H9 (cell line): ENCODE measurements at regions not wholly inside any gene's neighbourhood (a gene's known extent, or its start where the extent isn't known, plus 50 kb on each side); places are given as distances from the start of the nearest gene placed in this dataset.

Experiments
- DNase-seq: peaks from one replicate; pipeline ENCODE4 v3.0.0-alpha.2; 2017
- H2AFZ ChIP-seq: one replicate; pipeline ENCODE4 v1.6.1; 2013; ENCODE audit warnings: mild to moderate bottlenecking, low read length, control low read depth, moderate library complexity
- H2AK5ac ChIP-seq: 2 replicates; pipeline ENCODE4 v1.6.1; 2013; ENCODE audit warnings: low read length, control low read depth, mixed read lengths; ENCODE audit not compliant: insufficient read length
- H2BK120ac ChIP-seq: one replicate; pipeline ENCODE4 v1.6.1; 2013; ENCODE audit warnings: low read depth, mild to moderate bottlenecking, low read length, control low read depth, inconsistent platforms; ENCODE audit not compliant: poor library complexity, severe bottlenecking
- H2BK12ac ChIP-seq: 2 replicates; pipeline ENCODE4 v1.6.1; 2013; ENCODE audit warnings: low read length, control low read depth, mixed read lengths, low read depth; ENCODE audit not compliant: insufficient read length
- H2BK15ac ChIP-seq: 2 replicates; pipeline ENCODE4 v1.6.1; 2013; ENCODE audit warnings: low read depth, low read length, control low read depth
- H2BK20ac ChIP-seq: one replicate; pipeline ENCODE4 v1.6.1; 2013; ENCODE audit warnings: low read depth, mild to moderate bottlenecking, low read length, control low read depth, inconsistent platforms; ENCODE audit not compliant: poor library complexity, severe bottlenecking
- H2BK5ac ChIP-seq: 2 replicates; pipeline ENCODE4 v1.6.1; 2013; ENCODE audit warnings: low read length, control low read depth, mixed read lengths; ENCODE audit not compliant: insufficient read length
- H3K14ac ChIP-seq: 2 replicates; pipeline ENCODE4 v1.6.1; 2013; ENCODE audit warnings: low read length, control low read depth; ENCODE audit not compliant: insufficient read depth
- H3K18ac ChIP-seq: 2 replicates; pipeline ENCODE4 v1.6.1; 2013; ENCODE audit warnings: low read depth, mild to moderate bottlenecking, mixed read lengths, low read length, control low read depth; ENCODE audit not compliant: insufficient read length
- H3K23ac ChIP-seq: 2 replicates; pipeline ENCODE4 v1.6.1; 2013; ENCODE audit warnings: low read length, control low read depth, mixed read lengths, low read depth; ENCODE audit not compliant: insufficient read length
- H3K23me2 ChIP-seq: 2 replicates; pipeline ENCODE4 v1.6.1; 2013; ENCODE audit warnings: low read depth, mild to moderate bottlenecking, mixed read lengths, low read length, control low read depth; ENCODE audit not compliant: insufficient read length, poor library complexity, severe bottlenecking
- H3K27ac ChIP-seq: 2 replicates; pipeline ENCODE4 v1.5.1; 2013; ENCODE audit warnings: low read length, control low read depth, mixed read lengths, low read depth; ENCODE audit not compliant: insufficient read length
- H3K27me3 ChIP-seq: 2 replicates; pipeline ENCODE4 v1.6.1; 2013; ENCODE audit warnings: low read length, control low read depth, inconsistent platforms; ENCODE audit not compliant: insufficient read depth
- H3K4ac ChIP-seq: 2 replicates; pipeline ENCODE4 v1.6.1; 2013; ENCODE audit warnings: low read depth, mild to moderate bottlenecking, control low read depth, inconsistent platforms, low read length, moderate library complexity
- H3K4me1 ChIP-seq: 2 replicates; pipeline ENCODE4 v1.6.1; 2013; ENCODE audit warnings: low read length, control low read depth, inconsistent platforms; ENCODE audit not compliant: insufficient read depth
- H3K4me2 ChIP-seq: 2 replicates; pipeline ENCODE4 v1.6.1; 2013; ENCODE audit warnings: low read length, control low read depth, mixed read lengths; ENCODE audit not compliant: insufficient read length, insufficient read depth
- H3K56ac ChIP-seq: 2 replicates; pipeline ENCODE4 v1.6.1; 2013; ENCODE audit warnings: low read depth, mild to moderate bottlenecking, mixed read lengths, low read length, control low read depth; ENCODE audit not compliant: insufficient read length
- H3K79me1 ChIP-seq: 2 replicates; pipeline ENCODE4 v1.6.1; 2013; ENCODE audit warnings: low read depth, mild to moderate bottlenecking, moderate library complexity, low read length, control low read depth, inconsistent platforms; ENCODE audit not compliant: insufficient read depth, poor library complexity, severe bottlenecking
- H3K79me2 ChIP-seq: 2 replicates; pipeline ENCODE4 v1.6.1; 2013; ENCODE audit warnings: low read length, control low read depth, inconsistent platforms; ENCODE audit not compliant: insufficient read depth
- H3K9ac ChIP-seq: 2 replicates; pipeline ENCODE4 v1.6.1; 2013; ENCODE audit warnings: low read length, control low read depth, mixed read lengths; ENCODE audit not compliant: insufficient read length; ENCODE audit errors: extremely low read depth
- H3K9me3 ChIP-seq: one replicate; pipeline ENCODE4 v1.6.1; 2013; ENCODE audit warnings: low read depth, low read length, inconsistent platforms; ENCODE audit not compliant: control insufficient read depth
- H3T11ph ChIP-seq: one replicate; pipeline ENCODE4 v1.6.1; 2013; ENCODE audit warnings: mild to moderate bottlenecking, low read length, control low read depth, inconsistent platforms
- H4K20me1 ChIP-seq: one replicate; pipeline ENCODE4 v1.6.1; 2013; ENCODE audit not compliant: control insufficient read depth, insufficient read length, insufficient read depth
- H4K5ac ChIP-seq: 2 replicates; pipeline ENCODE4 v1.6.1; 2013; ENCODE audit warnings: low read depth, mild to moderate bottlenecking, mixed read lengths, low read length, control low read depth; ENCODE audit not compliant: insufficient read length
- H4K8ac ChIP-seq: replicated peaks from 2 replicates; pipeline ENCODE4 v1.6.1; 2013; ENCODE audit warnings: low read length, control low read depth, mixed read lengths, low read depth; ENCODE audit not compliant: insufficient read length
- H4K91ac ChIP-seq: 2 replicates; pipeline ENCODE4 v1.6.1; 2013; ENCODE audit warnings: low read depth, mild to moderate bottlenecking, moderate library complexity, mixed read lengths, low read length, control low read depth; ENCODE audit not compliant: insufficient read length
- H3K27ac Mint-ChIP-seq, 3 experiments: 2 replicates in 2 of 3; 3 replicates in 1 of 3; pipeline ENCODE4 v1.8.0; 2020 to 2021; ENCODE audit warnings: mixed read lengths in 3 of 3, mild to moderate bottlenecking in 1 of 3, moderate library complexity in 1 of 3
- H3K27me3 Mint-ChIP-seq: 2 replicates; pipeline ENCODE4 v1.8.0; 2021; ENCODE audit warnings: low read depth, mild to moderate bottlenecking, moderate library complexity, mixed read lengths
- H3K36me3 Mint-ChIP-seq, 3 experiments: 2 replicates in 2 of 3; 3 replicates in 1 of 3; pipeline ENCODE4 v1.8.0; 2020 to 2021; ENCODE audit warnings: low read depth in 3 of 3, mixed read lengths in 3 of 3; ENCODE audit not compliant: insufficient read depth in 1 of 3
- H3K4me1 Mint-ChIP-seq, 2 experiments: 2 replicates each; pipeline ENCODE4 v1.8.0; 2020; ENCODE audit warnings: mixed read lengths in 2 of 2
- H3K4me3 Mint-ChIP-seq, 2 experiments: 2 replicates in 1 of 2; 3 replicates in 1 of 2; pipeline ENCODE4 v1.8.0; 2020 to 2021; ENCODE audit warnings: mild to moderate bottlenecking in 2 of 2, mixed read lengths in 2 of 2, moderate library complexity in 1 of 2
- H3K9me3 Mint-ChIP-seq, 2 experiments: 2 replicates in 1 of 2; 3 replicates in 1 of 2; pipeline ENCODE4 v1.8.0; 2020; ENCODE audit warnings: mild to moderate bottlenecking in 2 of 2, mixed read lengths in 2 of 2, moderate library complexity in 1 of 2
- CTCF ChIP-seq: fragments of 200-600 bp; sonication (generic); conservative IDR thresholded peaks from 3 replicates; pipeline ENCODE4 v1.8.0; 2021; ENCODE audit warnings: antibody characterized with exemption, mild to moderate bottlenecking
- WGBS: extraction: QIAGEN DNeasy Blood & Tissue Kit; methylation state at CpG from one replicate; pipeline ENCODE4 v1.1.7; 2013; ENCODE audit warnings: missing lambda C conversion rate, low lambda C conversion rate, mixed read lengths; ENCODE audit not compliant: insufficient read length; ENCODE audit errors: extremely low coverage; 5-methylcytosine and 5-hydroxymethylcytosine counted together

GRCh38 chr12:130017591-130018449, 114.0 kb upstream of the TMEM132D start:
- no peak overlapping the region for H2BK15ac ChIP-seq
- no peaks in the 10 kb centered on the region for H4K20me1 ChIP-seq
- H3K9me3 ChIP-seq = no peaks in the 10 kb centered on the region
- peaks cover 5% of the 10 kb centered on the region for H3K23me2 ChIP-seq
- Mint-ChIP-seq H3K27me3 (peaks cover 10% of the 10 kb centered on the region), H3K27ac (no peak overlapping the region), H3K36me3 (no peaks in the 10 kb centered on the region), H3K4me1 (peaks cover 5 to 6% of the 10 kb centered on the region in 2 experiments), H3K9me3 (no peaks in the 10 kb centered on the region), H3K4me3 (no peak overlapping the region)
- peaks cover 3% of the 10 kb centered on the region; the same call in 1 of the 2 replicates for H3K4me1 ChIP-seq
- no peak overlapping the region for H2AFZ ChIP-seq
- no peak overlapping the region for H3K4me2 ChIP-seq
- no peak overlapping the region for H2BK12ac ChIP-seq
- H3K14ac ChIP-seq = no peak overlapping the region
- no peak overlapping the region for H3K4ac ChIP-seq
- H3K27me3 ChIP-seq = no peaks in the 10 kb centered on the region; the same call in 1 of the 2 replicates
- H3K56ac ChIP-seq = no peak overlapping the region
- H3T11ph ChIP-seq = no peak overlapping the region
- TF ChIP-seq CTCF = no peak
- no peak overlapping the region for H3K9ac ChIP-seq
- no CpG with 5 or more reads among the region's 34 CpGs for WGBS
- H2AK5ac ChIP-seq = no peak overlapping the region
- no peak for DNase-seq
- no peak overlapping the region for H2BK20ac ChIP-seq
- no peak overlapping the region for H2BK5ac ChIP-seq
- no peak overlapping the region for H3K23ac ChIP-seq
- no peak overlapping the region for H4K5ac ChIP-seq
- H3K79me1 ChIP-seq = no peaks in the 10 kb centered on the region
- no peaks in the 10 kb centered on the region for H3K79me2 ChIP-seq
- H3K27ac ChIP-seq = no peak overlapping the region
- no peak overlapping the region for H2BK120ac ChIP-seq
- no peak overlapping the region for H4K8ac ChIP-seq
- H4K91ac ChIP-seq = no peak overlapping the region
- no peak overlapping the region for H3K18ac ChIP-seq
